NB4 (cell line): ENCODE measurements at regions not wholly inside any gene's neighbourhood (a gene's known extent, or its start where the extent isn't known, plus 50 kb on each side); places are given as distances from the start of the nearest gene placed in this dataset.

Source experiments
- MYC ChIP-seq: IDR thresholded peaks from 2 replicates; pipeline ENCODE4 v1.6.1; 2011; ENCODE audit warnings: low read depth, low read length
- POLR2A ChIP-seq: IDR thresholded peaks from 2 replicates; pipeline ENCODE4 v1.6.1; 2011; ENCODE audit warnings: mild to moderate bottlenecking; ENCODE audit not compliant: insufficient read length; ENCODE audit errors: extremely low read depth
- TF ChIP-seq, protein P1 (sequence below): IDR thresholded peaks from one replicate; pipeline ENCODE4 v1.5.1; 2012; ENCODE audit warnings: low read depth, low read length

DNA sequence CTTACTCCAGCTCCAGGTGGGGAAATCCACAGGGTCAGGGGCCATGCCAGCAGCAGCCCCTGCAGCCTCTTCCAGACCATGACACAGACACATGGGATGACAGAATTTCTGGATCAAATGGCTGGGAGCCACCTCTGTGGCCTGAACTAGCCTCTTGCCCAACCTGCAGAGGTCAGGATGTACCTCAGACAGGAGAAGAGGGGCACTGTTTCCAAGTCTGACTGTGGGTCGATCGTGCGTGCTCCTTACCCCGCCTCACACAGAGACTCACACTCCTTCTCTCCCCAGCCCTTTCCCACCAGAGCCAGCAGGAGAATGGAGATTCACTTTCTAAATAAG lies 131.9 kb downstream of the FAM43A start:
- TF ChIP-seq POLR2A: no peak
- TF ChIP-seq, protein P1, sequence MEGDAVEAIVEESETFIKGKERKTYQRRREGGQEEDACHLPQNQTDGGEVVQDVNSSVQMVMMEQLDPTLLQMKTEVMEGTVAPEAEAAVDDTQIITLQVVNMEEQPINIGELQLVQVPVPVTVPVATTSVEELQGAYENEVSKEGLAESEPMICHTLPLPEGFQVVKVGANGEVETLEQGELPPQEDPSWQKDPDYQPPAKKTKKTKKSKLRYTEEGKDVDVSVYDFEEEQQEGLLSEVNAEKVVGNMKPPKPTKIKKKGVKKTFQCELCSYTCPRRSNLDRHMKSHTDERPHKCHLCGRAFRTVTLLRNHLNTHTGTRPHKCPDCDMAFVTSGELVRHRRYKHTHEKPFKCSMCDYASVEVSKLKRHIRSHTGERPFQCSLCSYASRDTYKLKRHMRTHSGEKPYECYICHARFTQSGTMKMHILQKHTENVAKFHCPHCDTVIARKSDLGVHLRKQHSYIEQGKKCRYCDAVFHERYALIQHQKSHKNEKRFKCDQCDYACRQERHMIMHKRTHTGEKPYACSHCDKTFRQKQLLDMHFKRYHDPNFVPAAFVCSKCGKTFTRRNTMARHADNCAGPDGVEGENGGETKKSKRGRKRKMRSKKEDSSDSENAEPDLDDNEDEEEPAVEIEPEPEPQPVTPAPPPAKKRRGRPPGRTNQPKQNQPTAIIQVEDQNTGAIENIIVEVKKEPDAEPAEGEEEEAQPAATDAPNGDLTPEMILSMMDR: no peak
- no peak for TF ChIP-seq MYC
